Prostate gland (tissue), 2 donors: ENCODE measurements at regions not wholly inside any gene's neighbourhood (a gene's known extent, or its start where the extent isn't known, plus 50 kb on each side); places are given as distances from the start of the nearest gene placed in this dataset.

Source experiments
- DNase-seq: peaks from one replicate; pipeline ENCODE4 v3.0.0-alpha.2; 2019; ENCODE audit warnings: low spot score
- H3K27ac ChIP-seq, 2 donors: fragments of 200-600 bp; sonication (generic); 2 replicates each; pipeline ENCODE4 v1.5.1; 2017 to 2019
- H3K27me3 ChIP-seq: fragments of 200-600 bp; sonication (generic); replicated peaks from 2 replicates; pipeline ENCODE4 v1.5.1; 2019; ENCODE audit not compliant: insufficient read depth
- H3K36me3 ChIP-seq, 2 donors: fragments of 200-600 bp; sonication (generic); 1 replicate in 1 of 2; 2 replicates in 1 of 2; pipeline versions ENCODE4 v1.5.1 to v1.8.1; 2017 to 2019
- H3K4me1 ChIP-seq: fragments of 200-600 bp; sonication (generic); replicated peaks from 2 replicates; pipeline ENCODE4 v1.5.1; 2019
- H3K4me3 ChIP-seq, 2 donors: fragments of 200-600 bp; sonication (generic); 2 replicates each; pipeline ENCODE4 v1.5.1; 2017 to 2019
- H3K9me3 ChIP-seq: fragments of 200-600 bp; sonication (generic); 2 replicates; pipeline ENCODE4 v1.5.1; 2017
- CTCF ChIP-seq, 4 experiments: fragments of 200-600 bp in 2 of 4; fragments of 450-650 bp in 2 of 4; sonication (generic) in 2 of 4; IDR thresholded peaks; 1 replicate in 3 of 4; 2 replicates in 1 of 4; pipeline ENCODE4 v1.5.1; 2016 to 2019; ENCODE audit warnings: antibody characterized with exemption in 4 of 4, mild to moderate bottlenecking in 2 of 4, moderate library complexity in 2 of 4
- POLR2A ChIP-seq: fragments of 450-650 bp; IDR thresholded peaks from one replicate; pipeline ENCODE4 v1.6.1; 2016; ENCODE audit warnings: antibody characterized with exemption, mild to moderate bottlenecking
- POLR2AphosphoS5 ChIP-seq: sonication (generic); formaldehyde crosslinking; IDR thresholded peaks from one replicate; pipeline ENCODE4 v1.6.1; 2017; ENCODE audit warnings: antibody characterized with exemption
- WGBS: methylation state at CpG from one replicate; pipeline ENCODE4 v1.1.5; 2018; 5-methylcytosine and 5-hydroxymethylcytosine counted together
- intact Hi-C: fragments of 100-400 bp; cut with DNase I; formaldehyde crosslinking; loops from one replicate; pipeline ENCODE4 v1.14.2; 2022

GRCh38 chr2:58860586-58860985 is 619.5 kb upstream of the FANCL start:
- Histone ChIP-seq H3K4me3 (no peak overlapping the region), H3K36me3 (no peaks in the 10 kb centered on the region), H3K27me3 (no peaks in the 10 kb centered on the region), H3K27ac (no peak overlapping the region), H3K4me1 (no peaks in the 10 kb centered on the region), H3K9me3 (no peaks in the 10 kb centered on the region)
- TF ChIP-seq POLR2A (no peak), POLR2AphosphoS5 (no peak), CTCF (IDR thresholded peaks at IDR 0.05) (no peak)
- intact Hi-C loops = no loop called here
- WGBS = 72% methylated on average over 1 of the region's 1 CpG
- no peak for DNase-seq

- TF ChIP-seq POLR2AphosphoS5 = no peak
- no peak for DNase-seq
- Histone ChIP-seq H3K4me3 (no peak overlapping the region), H3K27ac (no peak overlapping the region), H3K9me3 (no peaks in the 10 kb centered on the region), H3K36me3 (no peaks in the 10 kb centered on the region), H3K4me1 (no peaks in the 10 kb centered on the region), H3K27me3 (no peaks in the 10 kb centered on the region)
- intact Hi-C loops = no loop called here
- WGBS = 71% methylated on average over 6 of the region's 6 CpGs
Measured at GRCh38 chr2:58856100-58856499, 615.0 kb upstream of the FANCL start.

GRCh38 chr2:58853420-58853819 is 612.3 kb upstream of the FANCL start:
- Histone ChIP-seq H3K4me3 (no peak overlapping the region), H3K4me1 (no peaks in the 10 kb centered on the region), H3K27me3 (no peaks in the 10 kb centered on the region), H3K27ac (no peak overlapping the region), H3K36me3 (no peaks in the 10 kb centered on the region), H3K9me3 (no peaks in the 10 kb centered on the region)
- intact Hi-C loops = no loop called here
- no peak for DNase-seq
- WGBS = 51% methylated on average over 2 of the region's 2 CpGs
- no peak for TF ChIP-seq POLR2AphosphoS5
- TF ChIP-seq CTCF (IDR thresholded peaks at IDR 0.05) = no peak
- no peak for TF ChIP-seq POLR2A

- Histone ChIP-seq H3K4me1 (no peaks in the 10 kb centered on the region), H3K4me3 (no peak overlapping the region), H3K36me3 (no peaks in the 10 kb centered on the region), H3K9me3 (no peaks in the 10 kb centered on the region), H3K27me3 (no peaks in the 10 kb centered on the region), H3K27ac (no peak overlapping the region)
- no peak for DNase-seq
- TF ChIP-seq CTCF (IDR thresholded peaks at IDR 0.05) (no peak), POLR2AphosphoS5 (no peak), POLR2A (no peak)
- intact Hi-C loops = no loop called here
Measured at GRCh38 chr2:58852905-58853304, 611.8 kb upstream of the FANCL start.

- H3K36me3 ChIP-seq = no peaks in the 10 kb centered on the region
- intact Hi-C loops = no loop called here
- H3K27me3 ChIP-seq = no peaks in the 10 kb centered on the region
- no peak overlapping the region for H3K27ac ChIP-seq
- no peaks in the 10 kb centered on the region for H3K9me3 ChIP-seq
- TF ChIP-seq POLR2A (no peak), POLR2AphosphoS5 (no peak), CTCF (IDR thresholded peaks at IDR 0.05) (no peak)
- 50% methylated on average over 5 of the region's 5 CpGs for WGBS
- H3K4me1 ChIP-seq = no peaks in the 10 kb centered on the region
- H3K4me3 ChIP-seq = no peak overlapping the region
- DNase-seq = no peak
Measured at GRCh38 chr2:58852243-58852642, 611.1 kb upstream of the FANCL start.
